HG03460 (cell line): ENCODE measurements at regions not wholly inside any gene's neighbourhood (a gene's known extent, or its start where the extent isn't known, plus 50 kb on each side); places are given as distances from the start of the nearest gene placed in this dataset.
"Not testable (repeated sequence)": the region's sequence is repeated elsewhere in the genome, so short reads cannot be mapped to it uniquely, and the experiment has no call there.

Source experiments
- ATAC-seq: cut with Tn5 transposase; IDR thresholded peaks from one replicate; pipeline ENCODE4 v1.9.1; 2021; ENCODE audit not compliant: unreplicated experiment

DNA sequence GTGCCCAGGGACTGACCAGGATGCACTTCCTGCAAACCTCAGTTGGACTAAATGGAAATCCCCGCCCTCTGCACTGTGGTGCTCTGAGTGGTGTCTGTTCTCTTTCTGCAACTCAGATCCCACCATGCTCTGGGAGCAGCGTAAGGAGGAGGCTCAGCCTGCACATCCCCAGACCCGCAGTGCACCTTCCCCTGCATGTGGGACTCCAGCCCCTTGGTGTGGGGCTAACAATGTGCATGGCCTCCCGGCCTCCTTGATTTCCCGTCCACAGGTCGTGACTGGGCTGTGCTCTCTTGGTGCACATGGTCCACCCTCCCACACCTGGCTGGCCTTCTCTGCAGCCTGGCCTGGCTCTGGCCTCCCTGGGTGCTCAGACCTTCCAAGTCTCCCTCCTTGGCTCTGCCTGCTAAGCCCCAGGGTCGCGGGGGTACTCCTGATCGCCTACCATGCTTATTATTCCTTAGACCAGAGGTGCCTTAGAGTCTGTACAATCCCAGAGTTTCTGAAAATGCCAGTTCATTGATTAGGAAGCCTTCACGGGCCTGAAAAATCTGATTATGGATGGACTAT, 397.5 kb downstream of the IRX2 start:
- no peak for ATAC-seq

DNA sequence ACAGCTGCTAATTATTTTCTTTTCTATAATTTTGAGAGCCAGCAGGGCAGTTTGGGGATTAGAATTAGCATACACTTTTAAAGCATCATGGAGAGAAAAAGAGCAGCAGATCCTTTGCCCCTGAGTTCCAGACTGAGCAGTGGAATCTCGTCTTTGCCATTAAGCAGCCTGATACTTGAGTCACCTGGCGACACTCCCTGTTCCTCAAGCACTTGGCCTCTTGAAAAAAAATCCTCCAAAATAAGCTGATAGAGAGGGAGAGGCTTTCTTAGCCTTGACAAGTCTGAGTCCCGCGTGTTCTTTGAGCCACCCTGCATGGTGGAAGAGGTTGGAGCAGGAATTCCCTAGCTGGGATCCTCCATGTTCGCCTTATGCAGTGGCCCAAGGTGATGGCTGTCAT, 398.3 kb downstream of the IRX2 start:
- ATAC-seq, result no peak

DNA sequence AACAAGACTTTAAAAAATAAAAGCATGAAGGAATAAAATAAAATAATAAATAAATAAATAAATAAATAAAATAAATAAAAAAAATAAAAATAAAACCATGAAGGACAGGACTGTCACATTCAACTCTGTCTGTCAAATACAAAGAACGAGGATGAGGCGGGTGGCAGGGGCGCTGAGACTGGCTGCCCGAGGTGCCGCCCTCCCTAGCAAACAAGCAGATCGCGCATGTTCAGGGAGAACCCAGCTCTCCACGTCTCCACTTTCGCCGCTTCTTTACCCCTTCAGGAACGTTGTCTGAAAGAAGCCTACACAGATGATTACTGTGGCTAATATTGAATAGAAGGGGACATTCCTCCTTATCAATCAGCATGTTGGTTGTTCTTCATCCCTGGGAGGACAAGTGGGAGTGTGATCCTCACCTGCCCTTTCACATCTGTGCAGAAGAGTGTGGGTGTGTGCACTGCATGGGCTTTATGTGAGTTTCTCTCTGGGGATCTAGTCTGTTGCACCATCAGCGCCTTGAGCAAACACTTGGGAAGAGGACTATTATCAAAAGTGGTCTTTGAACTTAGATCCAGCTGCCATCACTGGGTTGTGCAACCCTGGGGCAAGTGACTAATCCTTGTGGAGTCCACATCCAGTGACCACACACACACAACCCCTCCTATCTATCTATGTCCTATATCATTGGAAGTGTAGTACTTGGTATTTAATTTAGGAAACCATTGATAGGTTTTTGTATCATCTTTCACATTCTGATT, 399.2 kb downstream of the IRX2 start:
- ATAC-seq, result no peak

DNA sequence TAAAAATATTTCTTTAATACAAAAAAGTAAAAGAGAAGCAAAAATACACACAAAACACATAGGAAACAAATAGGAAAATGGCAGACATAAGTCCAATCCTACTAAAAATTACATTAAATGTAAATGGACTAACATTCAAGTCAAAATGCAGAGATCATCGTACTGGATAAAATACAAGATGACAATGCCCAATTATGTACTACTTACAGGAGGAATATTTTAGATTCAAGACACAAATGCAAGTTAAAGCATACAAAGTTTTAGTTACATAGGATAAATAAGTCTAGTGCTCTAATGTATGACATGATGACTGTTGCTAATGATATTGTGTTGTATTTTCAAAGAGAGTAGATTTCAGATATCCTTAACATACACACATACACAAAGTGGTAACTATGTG, 401.7 kb downstream of the IRX2 start:
- not testable (repeated sequence) for ATAC-seq

DNA sequence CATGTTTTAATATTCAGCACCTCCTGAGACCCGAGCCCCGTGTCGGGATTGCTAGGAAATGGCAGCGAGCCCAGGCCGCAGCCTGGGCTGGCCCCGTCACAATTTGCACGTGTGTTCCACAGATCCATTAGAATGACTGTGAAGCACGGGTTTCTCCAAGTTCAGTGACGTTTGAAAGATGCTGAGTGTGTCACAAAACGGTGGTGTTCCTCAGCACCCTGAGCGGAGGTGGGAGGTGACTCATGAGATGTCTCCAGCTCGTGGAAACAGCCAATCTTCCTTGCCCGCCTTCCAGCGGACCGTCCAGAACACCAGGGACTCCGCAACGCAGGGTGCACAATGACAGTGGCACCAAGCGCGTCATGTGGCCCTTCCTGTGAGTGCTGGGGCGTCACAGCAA, 412.8 kb downstream of the IRX2 start:
- no peak for ATAC-seq

DNA sequence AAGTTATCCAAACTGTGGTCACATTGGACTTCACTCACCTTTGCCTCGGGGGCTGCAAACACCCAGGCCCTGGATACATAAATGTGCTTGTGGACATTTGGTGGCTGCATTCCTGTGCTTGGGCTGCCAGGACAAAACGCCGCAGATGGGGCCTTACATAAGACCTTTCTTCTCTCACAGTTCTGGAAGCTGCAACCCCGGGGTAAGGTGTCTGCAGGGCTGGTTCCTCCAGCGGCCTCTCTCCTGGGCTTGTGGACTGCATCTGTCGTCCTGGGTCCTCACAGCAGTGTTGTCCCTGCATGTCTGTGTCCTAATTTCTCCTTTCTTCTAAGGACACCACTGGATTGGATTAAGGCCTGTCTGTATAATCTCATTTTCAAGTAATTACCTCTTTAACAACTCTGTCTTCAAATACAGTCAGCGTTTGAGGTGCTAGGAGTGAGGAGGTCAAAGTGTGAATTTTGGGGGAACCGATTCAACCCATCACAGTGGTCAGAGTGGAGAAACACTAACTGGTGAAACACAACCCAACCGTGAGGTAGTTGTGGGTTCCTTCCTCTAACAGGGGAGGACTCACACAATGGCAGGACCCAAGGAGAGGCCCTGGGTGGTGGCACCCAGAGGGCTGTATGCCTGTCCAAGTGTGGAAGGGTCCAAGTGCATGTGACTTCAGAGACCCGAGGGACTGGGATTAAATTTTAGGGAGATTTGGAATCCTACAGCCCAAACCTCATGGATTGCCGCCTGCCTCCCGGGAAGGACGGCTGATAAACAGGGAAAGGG, 415.6 kb downstream of the IRX2 start:
- ATAC-seq, result no peak

DNA sequence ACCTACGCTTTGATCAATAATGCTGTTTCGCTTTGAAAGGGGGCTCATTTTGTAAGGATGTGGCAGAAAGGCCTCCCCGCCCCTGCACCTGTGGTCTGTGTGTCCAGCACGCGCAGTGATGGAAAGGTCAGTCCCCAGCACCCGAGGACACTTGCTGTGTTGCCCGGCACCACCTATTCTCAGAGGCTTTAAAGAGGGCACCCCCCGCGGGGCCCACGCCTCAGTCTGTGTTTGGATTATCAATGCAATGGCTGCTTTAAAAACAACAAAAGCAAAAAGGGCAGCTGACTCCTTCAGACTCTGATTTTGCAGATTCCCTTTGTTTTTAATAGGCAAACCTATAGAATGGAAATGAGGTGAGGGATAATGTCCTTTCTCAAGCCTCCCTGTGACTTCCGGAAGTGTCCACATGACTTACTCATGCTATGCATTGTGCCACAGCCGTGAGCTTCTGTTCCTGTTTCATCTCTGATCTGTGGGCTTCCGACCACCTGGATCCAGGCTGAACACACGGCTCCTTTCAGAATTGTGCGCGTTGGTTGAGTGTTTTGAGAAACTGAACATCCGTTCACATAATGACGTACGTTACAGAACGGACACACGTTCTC, 416.2 kb downstream of the IRX2 start:
- no peak for ATAC-seq

DNA sequence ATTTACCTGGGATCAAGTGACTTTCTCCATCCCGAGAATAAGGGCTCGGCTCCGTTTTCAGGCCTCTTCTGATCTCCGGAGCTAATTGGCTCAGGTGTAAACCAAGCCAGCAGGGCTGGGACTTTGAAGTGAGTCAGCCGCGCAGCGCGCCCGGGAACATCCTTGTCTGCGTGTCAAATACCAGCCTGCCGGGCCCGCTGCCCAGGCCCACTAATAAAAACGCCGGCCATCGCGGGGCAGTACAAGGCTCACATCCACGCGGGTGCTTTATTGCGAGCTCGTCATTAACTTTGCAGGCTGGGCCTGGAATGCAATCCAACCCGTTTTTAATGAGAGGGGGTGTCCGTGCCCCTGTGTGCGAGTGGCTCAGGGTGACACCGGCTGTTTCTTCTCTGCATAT, 416.8 kb downstream of the IRX2 start:
- ATAC-seq, result no peak

DNA sequence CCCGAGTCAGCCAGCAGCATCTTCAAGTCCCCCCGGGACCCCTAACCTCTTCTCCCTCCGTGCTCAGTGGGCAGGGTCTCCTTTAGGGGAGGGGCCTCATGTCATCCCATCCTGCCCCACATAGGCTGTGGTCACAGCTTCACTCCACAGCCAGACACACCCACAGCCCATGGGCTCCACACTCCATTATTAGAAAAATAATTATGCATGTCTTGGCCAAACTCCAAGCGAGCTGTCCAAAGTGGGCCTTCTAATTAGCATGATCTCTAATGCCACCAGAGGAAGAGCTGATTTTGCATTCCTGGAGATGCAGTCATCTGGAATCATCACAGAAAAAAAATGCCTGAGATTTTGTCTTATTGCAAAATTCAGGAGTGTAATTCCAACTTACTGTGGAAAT, 418.2 kb downstream of the IRX2 start:
- ATAC-seq, result no peak

DNA sequence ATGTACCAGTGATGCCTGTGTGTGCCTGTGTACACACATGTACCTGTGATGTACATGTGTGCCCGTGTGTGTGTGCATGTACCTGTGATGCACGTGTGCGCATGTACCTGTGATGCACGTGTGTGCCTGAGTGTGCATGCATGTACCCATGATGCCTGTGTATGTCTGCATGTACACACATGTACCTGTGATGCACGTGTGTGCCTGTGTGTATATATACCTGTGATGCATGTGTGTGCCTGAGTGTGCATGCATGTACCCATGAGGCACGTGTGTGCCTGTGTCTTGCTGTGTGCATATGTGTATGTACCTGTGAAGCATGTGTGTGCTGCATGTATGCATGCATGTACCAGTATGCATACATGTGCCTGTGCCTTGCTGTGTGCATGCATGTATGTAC, 419.0 kb downstream of the IRX2 start:
- ATAC-seq, result no peak

DNA sequence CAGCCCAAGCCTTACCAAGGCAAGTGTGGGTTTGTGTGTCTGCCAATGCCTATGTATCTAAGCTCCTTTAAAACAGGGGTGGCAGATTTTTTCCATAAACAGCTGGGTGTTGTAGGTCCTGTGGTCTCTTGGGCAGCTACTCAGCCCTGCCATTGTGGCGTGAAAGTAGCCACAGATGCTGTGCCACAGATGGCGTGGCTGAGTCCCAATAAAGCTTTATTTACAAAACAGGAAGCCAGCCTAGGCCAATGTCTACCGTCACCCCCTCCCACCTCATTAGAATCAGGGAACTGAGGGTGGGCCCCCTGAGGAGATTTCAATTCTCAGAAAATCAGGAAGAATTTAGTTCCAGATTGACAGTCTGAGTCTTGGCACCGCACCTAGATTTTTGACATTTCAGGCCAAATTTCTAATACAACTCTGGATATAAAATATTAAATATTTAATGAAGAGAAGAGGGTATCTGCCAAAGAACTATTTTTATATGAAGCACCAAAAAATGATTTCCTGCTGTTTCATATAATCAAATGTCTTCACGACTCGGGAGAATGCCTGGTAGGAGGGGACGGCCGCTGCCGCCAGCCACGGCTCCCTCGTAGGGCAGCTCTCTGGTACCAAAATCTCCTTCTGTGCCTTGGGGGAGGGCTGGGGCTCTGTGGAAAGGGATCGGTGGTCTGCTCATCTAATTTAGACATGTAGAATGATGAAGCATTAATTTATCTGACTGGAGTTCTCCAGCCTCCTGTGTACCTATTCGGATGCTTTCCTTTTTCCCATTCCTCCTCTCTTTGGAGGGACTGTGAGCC, 420.9 kb downstream of the IRX2 start:
- no peak for ATAC-seq

DNA sequence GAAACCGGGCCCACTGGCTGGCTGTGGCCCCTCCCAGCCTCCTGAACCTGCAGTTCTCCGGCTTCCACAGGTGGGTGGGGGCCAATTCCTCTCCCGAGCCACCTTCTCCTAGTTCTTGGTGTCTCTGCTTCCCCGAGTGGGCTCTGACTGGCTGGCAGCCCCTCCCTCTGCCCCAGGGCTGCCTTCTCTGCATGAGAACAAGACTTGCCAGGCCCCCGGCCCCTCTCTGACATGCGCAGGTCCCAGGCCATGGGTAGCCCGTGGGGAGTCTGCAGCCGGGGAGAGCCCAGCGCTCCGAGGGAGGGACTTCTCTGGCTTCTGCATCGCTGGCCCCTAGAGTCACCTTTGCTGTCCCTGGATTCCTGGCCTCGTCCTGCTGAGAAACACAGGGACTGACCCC, 421.7 kb downstream of the IRX2 start:
- no peak for ATAC-seq

DNA sequence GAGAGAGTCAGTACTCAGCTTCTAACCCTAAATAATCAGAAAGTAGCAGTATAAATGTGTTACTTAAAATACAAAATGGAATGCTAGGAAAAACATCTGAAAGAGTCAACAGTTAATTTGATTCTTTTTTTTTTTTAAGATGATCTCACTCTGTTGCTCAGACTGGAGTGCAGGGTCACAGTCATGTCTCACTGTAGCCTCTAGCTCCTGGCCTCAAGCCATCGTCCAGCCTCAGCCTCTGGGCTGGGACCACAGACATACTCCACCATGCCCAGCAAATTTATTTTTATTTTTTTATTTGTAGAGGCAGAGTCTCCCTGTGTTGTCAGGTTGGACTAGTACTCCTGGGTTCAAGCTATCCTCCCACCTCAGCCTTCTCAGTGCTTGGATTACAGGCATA, 424.9 kb downstream of the IRX2 start:
- no peak for ATAC-seq

DNA sequence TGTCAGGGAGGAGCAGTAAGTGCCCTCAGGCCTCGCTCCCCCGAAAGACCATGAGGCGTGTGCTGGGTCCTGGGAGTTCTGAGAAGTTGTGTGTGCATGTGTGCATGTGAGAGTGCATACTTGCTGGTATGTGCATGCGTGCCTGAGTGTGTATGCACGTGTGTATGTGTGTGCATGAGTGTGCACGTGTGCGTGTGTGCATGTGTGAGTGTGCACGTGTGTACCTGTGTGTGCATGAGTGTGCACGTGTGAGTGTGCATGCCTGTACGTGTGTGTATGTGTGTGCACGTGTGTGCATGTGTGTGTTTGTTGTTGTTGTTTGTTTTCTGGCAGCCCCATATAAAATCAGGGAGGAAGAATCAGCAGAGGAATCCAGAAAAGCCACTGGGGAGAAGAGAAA, 426.7 kb downstream of the IRX2 start:
- no peak for ATAC-seq

DNA sequence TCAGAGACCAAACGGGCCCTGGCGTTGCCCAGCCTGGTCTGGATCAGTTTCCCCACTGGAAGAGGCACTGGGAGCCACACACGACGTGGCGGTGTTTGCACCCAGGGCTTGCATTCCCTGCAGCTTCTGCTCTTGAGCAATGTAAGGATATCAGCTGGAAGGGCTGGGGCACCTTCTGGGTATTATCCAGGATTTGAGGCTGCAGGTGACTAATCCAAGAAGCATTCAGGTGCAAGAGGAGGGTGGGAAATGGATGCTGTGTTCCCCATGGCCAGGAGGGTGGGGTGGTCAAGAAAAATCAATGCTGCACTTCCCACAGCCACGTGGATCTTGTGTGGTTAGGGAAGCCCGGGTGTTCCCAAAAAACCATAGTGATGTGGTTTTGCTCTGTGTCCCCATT, 430.9 kb downstream of the IRX2 start:
- no peak for ATAC-seq

DNA sequence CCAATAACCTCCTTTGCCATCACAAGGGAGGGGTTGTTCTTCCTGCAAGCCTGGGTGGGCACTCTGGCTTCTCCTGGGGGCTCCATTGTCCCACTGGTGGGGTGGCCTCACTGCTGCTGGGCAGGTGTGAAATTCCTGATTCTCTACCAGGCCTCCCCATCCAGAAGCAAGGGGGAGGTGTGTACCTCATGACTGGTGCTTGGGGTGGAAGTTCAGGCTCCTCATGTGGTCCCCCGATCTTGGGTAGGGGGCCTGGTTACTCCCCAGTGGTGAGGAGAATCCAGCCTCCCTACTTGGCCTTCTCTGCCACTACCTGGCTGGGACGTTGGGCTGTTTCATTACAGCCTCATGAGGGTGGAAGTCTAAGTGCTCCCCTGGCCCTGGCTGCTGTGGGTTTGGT, 433.9 kb downstream of the IRX2 start:
- no peak for ATAC-seq

DNA sequence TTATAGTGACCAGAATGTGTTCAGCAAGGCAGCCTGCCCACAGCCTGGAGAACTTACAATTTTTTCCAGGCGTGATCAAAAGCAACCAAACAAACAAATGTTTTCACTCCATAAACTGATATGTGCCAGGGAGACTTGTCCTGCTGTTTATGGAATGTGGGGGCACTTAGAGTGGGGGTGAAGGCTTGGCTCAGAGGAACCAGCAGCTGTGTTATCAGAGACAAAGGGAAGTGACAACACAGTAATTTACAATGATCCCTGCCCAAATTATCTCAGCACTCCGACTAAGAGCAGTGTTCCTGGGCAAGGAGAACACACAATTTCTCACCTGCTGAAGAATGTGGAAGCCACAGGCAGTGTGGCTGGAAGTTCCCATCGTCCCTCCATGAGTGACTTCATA, 429.1 kb upstream of the IRX4 start:
- ATAC-seq, result no peak

DNA sequence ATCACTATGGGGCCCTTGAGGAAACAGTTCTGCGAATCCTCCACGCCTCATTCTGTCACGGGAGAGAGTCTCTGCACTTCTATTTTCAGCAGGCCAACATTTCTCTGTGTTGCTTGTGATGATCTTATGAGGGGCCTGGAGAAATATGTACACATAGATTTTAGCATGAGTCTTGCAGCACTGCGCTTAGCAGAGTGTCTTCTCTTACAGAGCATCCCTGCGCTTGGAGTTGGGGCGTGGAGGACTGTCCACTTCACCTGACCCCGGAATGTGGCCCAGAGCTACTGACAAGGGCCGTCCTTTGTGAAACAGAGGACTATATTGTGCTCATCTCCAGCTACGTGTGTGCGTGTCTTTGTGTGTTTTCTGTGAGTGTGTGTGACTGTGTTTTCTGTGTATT, 428.2 kb upstream of the IRX4 start:
- no peak for ATAC-seq

DNA sequence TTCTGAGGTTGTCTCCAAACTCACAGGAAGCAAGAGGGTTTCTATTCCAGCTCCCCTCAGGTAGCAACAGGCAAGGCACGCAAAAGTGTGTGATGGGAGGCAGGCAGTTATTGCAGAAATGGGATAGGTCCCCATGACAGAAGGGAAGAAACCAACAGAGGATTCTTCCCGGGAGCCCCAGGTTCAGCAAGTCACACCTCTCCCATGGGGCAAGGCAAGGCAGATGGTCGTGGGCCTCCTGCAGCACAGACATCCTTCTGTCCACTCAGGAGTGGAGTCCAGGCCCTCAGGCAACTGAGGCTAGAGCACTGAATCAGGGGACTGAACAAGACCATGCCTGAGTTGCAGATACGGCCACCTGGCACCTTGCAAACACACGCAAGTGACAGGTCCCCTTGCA, 424.9 kb upstream of the IRX4 start:
- ATAC-seq, result no peak

DNA sequence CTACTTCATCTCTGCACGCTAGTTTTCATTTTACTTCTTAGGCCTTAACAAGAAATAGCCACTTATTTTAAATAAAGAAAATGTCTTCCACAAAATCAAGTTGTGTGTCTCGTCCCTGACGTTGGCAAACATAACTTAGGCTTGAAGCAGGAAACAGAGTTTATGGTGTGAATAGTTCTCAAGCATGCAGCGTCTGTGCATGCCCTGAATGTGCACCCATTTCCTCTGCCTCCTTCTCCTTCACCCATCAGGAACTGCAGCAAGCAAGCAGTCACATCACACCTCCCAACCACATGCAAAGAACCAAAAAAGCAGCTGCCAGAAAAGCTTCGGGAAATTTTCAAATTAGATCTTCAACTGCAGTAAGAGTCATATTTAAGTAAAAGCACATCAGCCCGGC, 424.0 kb upstream of the IRX4 start:
- no peak for ATAC-seq

DNA sequence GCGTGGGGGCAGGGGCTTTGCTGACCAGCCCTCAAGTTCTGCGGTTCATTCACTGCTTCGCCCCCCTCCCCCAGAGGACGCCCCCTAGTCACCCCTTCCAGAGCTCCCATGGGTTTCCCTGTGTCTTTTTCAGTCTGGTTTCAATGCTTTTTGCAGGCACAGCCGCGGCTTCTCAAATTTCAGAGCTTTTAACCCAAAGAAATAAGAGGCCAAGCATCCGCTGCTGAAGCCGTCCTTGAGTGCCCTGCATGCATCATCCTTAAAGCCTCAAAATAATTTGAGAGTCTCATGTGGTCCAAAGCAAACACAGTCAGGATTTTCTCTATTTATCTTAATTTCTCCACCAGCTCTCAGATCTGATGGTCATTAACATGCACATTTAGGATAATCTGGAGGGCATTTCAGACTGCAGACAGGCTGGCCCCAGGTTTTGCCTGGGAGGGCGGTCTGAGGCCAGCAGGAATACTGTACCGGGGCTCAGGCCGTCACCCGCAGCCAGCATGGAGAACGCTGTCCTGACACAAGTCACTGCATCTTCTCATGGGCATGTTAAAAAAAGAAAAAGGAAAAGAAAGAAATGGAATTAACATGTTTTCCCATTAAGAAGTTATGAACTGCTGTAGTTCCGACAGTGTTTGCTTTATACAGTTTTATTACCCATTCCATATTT, 420.8 kb upstream of the IRX4 start:
- no peak for ATAC-seq
